ENCODE measurements at regions not wholly inside any gene's neighbourhood (a gene's known extent, or its start where the extent isn't known, plus 50 kb on each side); places are given as distances from the start of the nearest gene placed in this dataset.

DNA sequence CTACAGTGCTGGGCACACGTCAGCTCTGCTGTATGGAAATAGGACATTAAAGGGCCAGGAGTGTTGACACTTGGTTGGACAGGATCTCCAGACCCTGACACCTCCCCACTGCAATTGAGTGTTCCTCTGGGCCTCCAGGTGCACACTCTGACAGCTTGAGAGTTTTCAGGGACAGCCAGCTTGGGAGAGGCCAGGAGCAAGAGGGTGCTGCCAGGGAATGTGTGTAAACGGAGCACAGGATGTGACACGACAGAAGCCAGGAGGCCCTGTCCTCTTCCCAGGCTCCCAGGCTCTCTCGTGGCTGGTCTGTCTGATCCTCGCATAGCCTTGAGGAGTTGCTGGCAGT is 318.1 kb upstream of the HS6ST1 start:
- TF ChIP-seq, protein P1, sequence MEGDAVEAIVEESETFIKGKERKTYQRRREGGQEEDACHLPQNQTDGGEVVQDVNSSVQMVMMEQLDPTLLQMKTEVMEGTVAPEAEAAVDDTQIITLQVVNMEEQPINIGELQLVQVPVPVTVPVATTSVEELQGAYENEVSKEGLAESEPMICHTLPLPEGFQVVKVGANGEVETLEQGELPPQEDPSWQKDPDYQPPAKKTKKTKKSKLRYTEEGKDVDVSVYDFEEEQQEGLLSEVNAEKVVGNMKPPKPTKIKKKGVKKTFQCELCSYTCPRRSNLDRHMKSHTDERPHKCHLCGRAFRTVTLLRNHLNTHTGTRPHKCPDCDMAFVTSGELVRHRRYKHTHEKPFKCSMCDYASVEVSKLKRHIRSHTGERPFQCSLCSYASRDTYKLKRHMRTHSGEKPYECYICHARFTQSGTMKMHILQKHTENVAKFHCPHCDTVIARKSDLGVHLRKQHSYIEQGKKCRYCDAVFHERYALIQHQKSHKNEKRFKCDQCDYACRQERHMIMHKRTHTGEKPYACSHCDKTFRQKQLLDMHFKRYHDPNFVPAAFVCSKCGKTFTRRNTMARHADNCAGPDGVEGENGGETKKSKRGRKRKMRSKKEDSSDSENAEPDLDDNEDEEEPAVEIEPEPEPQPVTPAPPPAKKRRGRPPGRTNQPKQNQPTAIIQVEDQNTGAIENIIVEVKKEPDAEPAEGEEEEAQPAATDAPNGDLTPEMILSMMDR (IDR thresholded peaks at IDR 0.05; ENCODE audit: partially characterized antibody, unreplicated experiment) = no peak
- Mint-ChIP-seq H3K27ac (ENCODE audit: unreplicated experiment) (no peak overlapping the region), H3K4me1 (ENCODE audit: low read depth, unreplicated experiment) (peaks cover 40% of the 10 kb centered on the region), H3K4me3 (ENCODE audit: unreplicated experiment) (no peak overlapping the region), H3K9me3 (ENCODE audit: unreplicated experiment) (peaks cover under 1% of the 10 kb centered on the region), H3K27me3 (ENCODE audit: unreplicated experiment) (peaks cover 2% of the 10 kb centered on the region), H3K36me3 (ENCODE audit: unreplicated experiment) (no peaks in the 10 kb centered on the region)
- no peak for DNase-seq

DNA sequence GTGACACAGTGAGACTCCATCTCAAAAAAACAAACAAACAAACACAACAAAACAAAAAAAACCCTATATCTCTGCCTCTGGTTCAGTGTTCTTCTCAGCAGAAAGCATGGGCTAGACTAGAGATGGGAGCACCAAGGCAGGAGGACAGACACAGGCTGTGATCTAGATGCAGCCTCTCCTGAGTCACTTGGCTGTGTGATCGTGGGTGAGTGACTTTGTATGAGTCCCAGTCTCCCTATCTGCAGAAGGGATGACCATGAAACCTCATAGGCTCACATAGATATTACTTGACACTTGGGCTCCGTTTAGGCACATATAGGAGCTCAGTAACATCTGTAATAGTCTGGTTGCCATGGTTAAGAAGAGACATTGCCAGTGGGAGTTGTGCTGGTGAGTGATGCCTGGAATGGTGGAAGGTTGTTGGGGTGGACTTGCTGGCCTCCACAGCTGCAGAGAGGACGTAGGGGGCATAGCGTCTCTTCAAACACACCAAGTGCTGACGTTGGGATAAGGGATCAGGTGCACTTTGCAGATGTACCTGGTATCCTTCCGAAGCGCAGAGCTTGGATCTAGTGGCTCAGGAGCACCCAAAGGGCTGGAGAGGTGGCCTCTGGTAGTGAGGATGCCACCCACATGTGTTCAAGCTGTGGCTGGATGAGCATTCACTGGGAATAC is 318.9 kb upstream of the HS6ST1 start:
- peaks cover 2% of the 10 kb centered on the region for H3K27me3 Mint-ChIP-seq (ENCODE audit: unreplicated experiment)
- TF ChIP-seq, protein P1 (IDR thresholded peaks at IDR 0.05; ENCODE audit: partially characterized antibody, unreplicated experiment) = no peak
- H3K9me3 Mint-ChIP-seq (ENCODE audit: unreplicated experiment) = peaks cover 2% of the 10 kb centered on the region
- H3K4me3 Mint-ChIP-seq (ENCODE audit: unreplicated experiment) = no peak overlapping the region
- H3K36me3 Mint-ChIP-seq (ENCODE audit: unreplicated experiment) = no peaks in the 10 kb centered on the region
- H3K27ac Mint-ChIP-seq (ENCODE audit: unreplicated experiment) = no peak overlapping the region
- peak; percentile 1 for DNase-seq
- H3K4me1 Mint-ChIP-seq (ENCODE audit: low read depth, unreplicated experiment) = peaks cover 37% of the 10 kb centered on the region

DNA sequence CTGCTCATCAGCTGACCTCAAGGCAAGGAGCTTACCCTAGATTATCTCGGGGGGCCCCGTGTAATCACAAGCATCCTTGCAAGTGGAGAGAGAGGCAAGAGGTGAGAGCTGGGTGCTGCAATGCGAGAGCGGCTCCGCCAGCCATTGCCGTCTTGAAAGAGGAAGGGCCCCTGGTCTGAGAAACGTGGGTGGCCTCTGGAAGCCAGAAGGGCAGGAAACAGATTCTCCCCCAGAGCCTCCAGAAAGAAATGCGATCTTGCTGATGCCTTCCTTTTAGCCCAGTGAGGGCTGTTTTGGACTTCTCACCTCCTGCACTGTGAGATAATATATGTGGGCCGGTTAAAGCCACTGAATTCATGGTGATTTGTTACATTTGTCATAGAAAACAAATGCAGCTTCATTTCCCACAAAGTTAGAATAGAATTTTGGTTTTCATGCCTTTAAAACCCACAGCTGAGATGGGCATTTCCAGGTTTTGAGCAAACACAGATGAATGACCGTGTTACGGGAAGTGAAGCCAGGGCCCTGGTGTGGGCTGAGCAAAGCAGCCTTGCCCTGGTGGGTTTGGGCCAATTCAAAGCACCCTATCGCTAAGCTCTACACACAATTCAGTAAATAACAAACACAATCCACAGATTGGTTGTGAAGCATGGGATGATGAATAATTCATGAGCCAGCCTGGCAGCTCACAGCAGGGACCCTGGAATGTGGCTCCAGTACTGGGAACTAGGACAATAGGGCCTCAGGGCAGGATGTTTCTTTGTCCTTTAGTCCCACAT is 319.9 kb upstream of the HS6ST1 start:
- Mint-ChIP-seq H3K4me1 (ENCODE audit: low read depth, unreplicated experiment) (peaks cover 36% of the 10 kb centered on the region), H3K36me3 (ENCODE audit: unreplicated experiment) (no peaks in the 10 kb centered on the region), H3K4me3 (ENCODE audit: unreplicated experiment) (no peak overlapping the region), H3K9me3 (ENCODE audit: unreplicated experiment) (peaks cover 2% of the 10 kb centered on the region), H3K27me3 (ENCODE audit: unreplicated experiment) (peaks cover 2% of the 10 kb centered on the region), H3K27ac (ENCODE audit: unreplicated experiment) (peak overlapping the region; percentile 62)
- TF ChIP-seq, protein P1 (IDR thresholded peaks at IDR 0.05; ENCODE audit: partially characterized antibody, unreplicated experiment) = no peak
- DNase-seq = peak; percentile 47

DNA sequence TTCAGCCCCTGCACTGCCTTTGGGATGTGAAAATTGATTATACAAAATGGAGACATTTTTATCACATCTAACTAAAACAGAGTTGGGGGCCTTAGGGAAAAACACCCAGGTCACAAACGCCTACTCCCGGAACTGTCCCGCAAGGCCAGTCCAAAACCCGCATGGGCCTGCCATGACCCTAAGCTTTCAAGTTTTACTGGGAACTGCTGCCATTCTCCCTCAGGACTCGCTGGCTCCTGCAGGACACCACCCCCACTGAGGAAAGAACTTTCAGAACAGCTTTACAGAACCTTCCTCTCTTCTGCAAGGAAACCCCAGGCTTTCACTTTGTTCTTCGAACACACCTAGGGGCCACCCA is 320.4 kb upstream of the HS6ST1 start:
- H3K4me3 Mint-ChIP-seq (ENCODE audit: unreplicated experiment) = peak overlapping the region; percentile 34
- TF ChIP-seq, protein P1 (IDR thresholded peaks at IDR 0.05; ENCODE audit: partially characterized antibody, unreplicated experiment) = no peak
- H3K27ac Mint-ChIP-seq (ENCODE audit: unreplicated experiment) = peak overlapping the region; percentile 62
- H3K36me3 Mint-ChIP-seq (ENCODE audit: unreplicated experiment) = no peaks in the 10 kb centered on the region
- H3K4me1 Mint-ChIP-seq (ENCODE audit: low read depth, unreplicated experiment) = peaks cover 38% of the 10 kb centered on the region
- DNase-seq = no peak
- peaks cover 2% of the 10 kb centered on the region for H3K9me3 Mint-ChIP-seq (ENCODE audit: unreplicated experiment)
- H3K27me3 Mint-ChIP-seq (ENCODE audit: unreplicated experiment) = peaks cover 2% of the 10 kb centered on the region

DNA sequence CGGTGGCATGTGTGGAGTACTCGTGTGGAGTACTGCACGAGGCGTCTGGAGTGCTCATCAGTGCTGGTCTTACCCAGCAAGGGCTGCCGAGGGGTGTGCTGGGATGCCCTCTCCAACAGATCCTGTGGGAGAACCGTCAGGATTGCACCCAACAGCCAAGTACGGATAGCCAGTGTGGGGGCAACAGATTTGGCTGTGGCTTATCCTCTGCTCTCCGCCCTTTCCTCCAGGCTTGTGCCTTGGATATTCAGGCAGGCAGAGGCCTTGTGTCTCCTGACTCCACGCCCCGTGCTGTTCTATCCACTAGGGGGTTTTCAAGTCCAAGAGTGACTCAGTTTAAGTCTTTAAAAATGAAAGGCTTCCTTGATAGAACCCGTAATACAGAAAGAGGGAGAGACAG is 321.0 kb upstream of the HS6ST1 start:
- Mint-ChIP-seq H3K4me3 (ENCODE audit: unreplicated experiment) (no peak overlapping the region), H3K27me3 (ENCODE audit: unreplicated experiment) (peaks cover 2% of the 10 kb centered on the region), H3K4me1 (ENCODE audit: low read depth, unreplicated experiment) (peaks cover 42% of the 10 kb centered on the region), H3K36me3 (ENCODE audit: unreplicated experiment) (no peaks in the 10 kb centered on the region), H3K27ac (ENCODE audit: unreplicated experiment) (peak overlapping the region; percentile 62), H3K9me3 (ENCODE audit: unreplicated experiment) (peaks cover 2% of the 10 kb centered on the region)
- TF ChIP-seq, protein P1 (IDR thresholded peaks at IDR 0.05; ENCODE audit: partially characterized antibody, unreplicated experiment) = no peak
- DNase-seq = peak; percentile 10

Data from glutamatergic neuron (in vitro differentiated cells).